Liver (tissue), 8 donors: ENCODE measurements at regions not wholly inside any gene's neighbourhood (a gene's known extent, or its start where the extent isn't known, plus 50 kb on each side); places are given as distances from the start of the nearest gene placed in this dataset.

Source experiments
- DNase-seq: peaks from one replicate; pipeline ENCODE4 v3.0.0-alpha.2; 2017; ENCODE audit warnings: low spot score
- H3K27ac ChIP-seq, 2 donors: one replicate each; pipeline ENCODE4 v1.7.0; 2013; ENCODE audit warnings: inconsistent platforms in 2 of 2, low read length in 2 of 2, control low read depth in 1 of 2, low read depth in 1 of 2, mild to moderate bottlenecking in 1 of 2
- H3K27me3 ChIP-seq, 4 donors: one replicate each; pipeline versions ENCODE4 v1.6.1 to v1.7.0; 2013; ENCODE audit warnings: low read length in 3 of 4, inconsistent platforms in 1 of 4, mild to moderate bottlenecking in 1 of 4, moderate library complexity in 1 of 4; ENCODE audit not compliant: control insufficient read depth in 4 of 4, insufficient read depth in 4 of 4
- H3K36me3 ChIP-seq, 4 donors: one replicate each; pipeline versions ENCODE4 v1.6.1 to v1.7.0; 2013; ENCODE audit warnings: low read length in 3 of 4, mild to moderate bottlenecking in 3 of 4, low read depth in 1 of 4, moderate library complexity in 1 of 4; ENCODE audit not compliant: control insufficient read depth in 4 of 4, insufficient read depth in 3 of 4
- H3K4me1 ChIP-seq, 4 donors: one replicate each; pipeline versions ENCODE4 v1.6.1 to v1.7.0; 2013; ENCODE audit warnings: low read length in 3 of 4, mild to moderate bottlenecking in 3 of 4, moderate library complexity in 1 of 4; ENCODE audit not compliant: control insufficient read depth in 4 of 4, insufficient read depth in 4 of 4
- H3K4me3 ChIP-seq, 3 donors: one replicate each; pipeline versions ENCODE4 v1.6.1 to v1.7.0; 2013; ENCODE audit warnings: low read length in 3 of 3, control low read depth in 1 of 3, low read depth in 1 of 3, mild to moderate bottlenecking in 1 of 3
- H3K9ac ChIP-seq, 2 donors: one replicate each; pipeline ENCODE4 v1.7.0; 2013; ENCODE audit warnings: low read length in 2 of 2, mild to moderate bottlenecking in 2 of 2, moderate library complexity in 2 of 2, control low read depth in 1 of 2, low read depth in 1 of 2
- H3K9me3 ChIP-seq, 4 donors: one replicate each; pipeline versions ENCODE4 v1.6.1 to v1.7.0; 2013; ENCODE audit warnings: low read length in 3 of 4; ENCODE audit not compliant: control insufficient read depth in 4 of 4
- ATF3 ChIP-seq: IDR thresholded peaks from 2 replicates; pipeline ENCODE4 v1.6.1; 2016; ENCODE audit warnings: antibody characterized with exemption
- CTCF ChIP-seq: fragments of 150-350 bp; IDR thresholded peaks from 2 replicates; pipeline ENCODE4 v1.5.1; 2017; ENCODE audit warnings: improper control_type of control experiment, low read depth, low read length; ENCODE audit not compliant: missing input control
- FOXA2 ChIP-seq: IDR thresholded peaks from 2 replicates; pipeline ENCODE4 v1.6.1; 2016; ENCODE audit warnings: antibody characterized with exemption
- HNF4A ChIP-seq, 2 donors: conservative IDR thresholded peaks; 2 replicates each; pipeline ENCODE4 v1.6.1; 2016; ENCODE audit warnings: antibody characterized with exemption in 2 of 2, mild to moderate bottlenecking in 2 of 2
- HNF4G ChIP-seq: IDR thresholded peaks from 2 replicates; pipeline ENCODE4 v1.6.1; 2016; ENCODE audit warnings: antibody characterized with exemption
- JUND ChIP-seq, 2 donors: IDR thresholded peaks; 2 replicates each; pipeline ENCODE4 v1.6.1; 2016; ENCODE audit warnings: antibody characterized with exemption in 2 of 2
- NR2F2 ChIP-seq: IDR thresholded peaks from 2 replicates; pipeline ENCODE4 v1.6.1; 2016; ENCODE audit warnings: antibody characterized with exemption
- RAD21 ChIP-seq, 2 donors: IDR thresholded peaks; 2 replicates each; pipeline ENCODE4 v1.6.1; 2016; ENCODE audit warnings: antibody characterized with exemption in 2 of 2, mild to moderate bottlenecking in 2 of 2
- YY1 ChIP-seq: IDR thresholded peaks from 2 replicates; pipeline ENCODE4 v1.6.1; 2016; ENCODE audit warnings: antibody characterized with exemption, mild to moderate bottlenecking
- WGBS: extraction: QIAGEN DNeasy Blood & Tissue Kit; methylation state at CpG from one replicate; pipeline ENCODE4 v1.1.7; 2013; 5-methylcytosine and 5-hydroxymethylcytosine counted together
- TF ChIP-seq, protein P1 (sequence below): IDR thresholded peaks from 2 replicates; pipeline ENCODE4 v1.6.1; 2016; ENCODE audit warnings: antibody characterized with exemption
- TF ChIP-seq, protein P2 (sequence below): IDR thresholded peaks from 2 replicates; pipeline ENCODE4 v1.6.1; 2016; ENCODE audit warnings: antibody characterized with exemption, mild to moderate bottlenecking
- donor health status: healthy.
- donor health status: healthy.
- donor health status: healthy.
- donor health status: healthy.
- donor health status: healthy.

GRCh38 chr2:5869936-5870335, 177.8 kb downstream of the SOX11 start:
- DNase-seq = no peak
- no peak overlapping the region for H3K4me3 ChIP-seq
- H3K9ac ChIP-seq = no peak overlapping the region
- no peaks in the 10 kb centered on the region for H3K36me3 ChIP-seq
- WGBS = 82% methylated on average over 8 of the region's 8 CpGs
- no peaks in the 10 kb centered on the region for H3K27me3 ChIP-seq
- no peaks in the 10 kb centered on the region for H3K4me1 ChIP-seq
- H3K9me3 ChIP-seq = peaks cover 0 to 6% (median 3%) of the 10 kb centered on the region in 4 donors
- no peak overlapping the region for H3K27ac ChIP-seq
- TF ChIP-seq CTCF (no peak), JUND (IDR thresholded peaks at IDR 0.05) (no peak), HNF4A (conservative IDR thresholded peaks at IDR 0.05) (no peak), RAD21 (IDR thresholded peaks at IDR 0.05) (no peak), HNF4G (no peak), YY1 (no peak), NR2F2 (no peak), FOXA2 (no peak)
- TF ChIP-seq, protein P1, sequence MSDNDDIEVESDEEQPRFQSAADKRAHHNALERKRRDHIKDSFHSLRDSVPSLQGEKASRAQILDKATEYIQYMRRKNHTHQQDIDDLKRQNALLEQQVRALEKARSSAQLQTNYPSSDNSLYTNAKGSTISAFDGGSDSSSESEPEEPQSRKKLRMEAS = no peak
- TF ChIP-seq, protein P2, sequence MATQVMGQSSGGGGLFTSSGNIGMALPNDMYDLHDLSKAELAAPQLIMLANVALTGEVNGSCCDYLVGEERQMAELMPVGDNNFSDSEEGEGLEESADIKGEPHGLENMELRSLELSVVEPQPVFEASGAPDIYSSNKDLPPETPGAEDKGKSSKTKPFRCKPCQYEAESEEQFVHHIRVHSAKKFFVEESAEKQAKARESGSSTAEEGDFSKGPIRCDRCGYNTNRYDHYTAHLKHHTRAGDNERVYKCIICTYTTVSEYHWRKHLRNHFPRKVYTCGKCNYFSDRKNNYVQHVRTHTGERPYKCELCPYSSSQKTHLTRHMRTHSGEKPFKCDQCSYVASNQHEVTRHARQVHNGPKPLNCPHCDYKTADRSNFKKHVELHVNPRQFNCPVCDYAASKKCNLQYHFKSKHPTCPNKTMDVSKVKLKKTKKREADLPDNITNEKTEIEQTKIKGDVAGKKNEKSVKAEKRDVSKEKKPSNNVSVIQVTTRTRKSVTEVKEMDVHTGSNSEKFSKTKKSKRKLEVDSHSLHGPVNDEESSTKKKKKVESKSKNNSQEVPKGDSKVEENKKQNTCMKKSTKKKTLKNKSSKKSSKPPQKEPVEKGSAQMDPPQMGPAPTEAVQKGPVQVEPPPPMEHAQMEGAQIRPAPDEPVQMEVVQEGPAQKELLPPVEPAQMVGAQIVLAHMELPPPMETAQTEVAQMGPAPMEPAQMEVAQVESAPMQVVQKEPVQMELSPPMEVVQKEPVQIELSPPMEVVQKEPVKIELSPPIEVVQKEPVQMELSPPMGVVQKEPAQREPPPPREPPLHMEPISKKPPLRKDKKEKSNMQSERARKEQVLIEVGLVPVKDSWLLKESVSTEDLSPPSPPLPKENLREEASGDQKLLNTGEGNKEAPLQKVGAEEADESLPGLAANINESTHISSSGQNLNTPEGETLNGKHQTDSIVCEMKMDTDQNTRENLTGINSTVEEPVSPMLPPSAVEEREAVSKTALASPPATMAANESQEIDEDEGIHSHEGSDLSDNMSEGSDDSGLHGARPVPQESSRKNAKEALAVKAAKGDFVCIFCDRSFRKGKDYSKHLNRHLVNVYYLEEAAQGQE = no peak

GRCh38 chr2:5877360-5877759, 185.2 kb downstream of the SOX11 start:
- Histone ChIP-seq H3K9me3 (peaks cover 0 to 7% (median 4%) of the 10 kb centered on the region in 4 donors), H3K4me1 (no peaks in the 10 kb centered on the region), H3K27me3 (no peaks in the 10 kb centered on the region), H3K9ac (no peak overlapping the region), H3K4me3 (no peak overlapping the region), H3K27ac (no peak overlapping the region), H3K36me3 (no peaks in the 10 kb centered on the region)
- DNase-seq = no peak
- 63% methylated on average over 4 of the region's 4 CpGs for WGBS
- no peak for TF ChIP-seq ATF3
- no peak for TF ChIP-seq HNF4G
- no peak for TF ChIP-seq FOXA2
- no peak for TF ChIP-seq RAD21 (IDR thresholded peaks at IDR 0.05)
- TF ChIP-seq CTCF = no peak
